ENCODE measurements at regions not wholly inside any gene's neighbourhood (a gene's known extent, or its start where the extent isn't known, plus 50 kb on each side); places are given as distances from the start of the nearest gene placed in this dataset.

DNA sequence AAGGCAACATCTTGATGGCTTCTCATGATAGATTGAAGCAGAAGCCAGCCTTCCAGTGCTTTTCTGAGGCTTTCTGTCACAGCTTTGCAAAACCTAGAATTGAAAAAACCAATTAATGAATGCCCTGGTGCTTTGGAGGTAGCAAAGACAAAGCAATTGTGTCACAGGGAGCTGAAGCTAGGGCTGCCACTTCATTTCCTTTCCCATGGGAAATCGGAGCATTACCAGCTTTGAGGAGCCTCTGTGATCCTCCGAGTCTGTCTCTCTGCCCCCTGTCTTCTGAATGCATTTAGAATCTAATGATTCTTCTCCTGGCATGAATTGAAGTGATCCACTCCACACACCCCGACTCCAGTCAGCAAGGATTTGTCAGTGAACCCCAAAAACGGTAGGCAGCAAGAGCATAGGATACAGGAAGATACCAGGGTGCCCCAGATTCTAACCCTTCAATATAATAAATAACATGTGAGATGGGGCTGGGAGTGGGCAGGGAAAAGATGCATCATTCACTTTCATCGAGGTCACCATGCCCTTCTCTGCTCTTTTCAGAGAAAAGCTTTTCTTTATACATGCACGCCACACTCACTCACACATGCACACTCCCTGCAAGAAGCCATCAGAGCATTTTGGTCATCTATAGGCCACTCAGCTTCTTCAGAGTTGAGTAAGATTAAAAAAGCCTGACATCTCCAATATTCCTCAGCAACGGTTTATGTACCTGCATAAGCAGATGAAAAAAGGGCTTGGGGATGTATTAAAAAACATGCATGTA, 247.7 kb upstream of the ZNF462 start:
- no peak for DNase-seq (ENCODE audit: low read depth)

DNA sequence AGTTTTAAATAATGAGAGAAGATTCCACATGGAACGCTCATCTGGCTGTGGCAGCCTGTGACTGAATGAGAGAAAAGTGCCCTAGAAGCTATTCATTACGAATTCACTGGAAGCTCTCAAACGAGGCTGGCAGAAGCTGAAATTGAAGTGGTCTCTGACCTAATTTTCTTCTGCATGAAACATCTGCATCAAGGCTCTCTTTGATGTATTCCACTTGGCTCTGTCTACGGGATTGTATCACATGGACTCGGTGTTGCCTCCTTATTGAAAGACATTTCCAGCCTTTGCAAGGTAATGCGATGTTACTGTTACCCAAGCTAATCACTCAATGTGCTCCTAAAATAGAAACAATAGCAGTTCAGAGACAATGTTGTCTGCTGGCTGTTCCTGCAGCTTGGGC, 246.9 kb upstream of the ZNF462 start:
- no peak for DNase-seq (ENCODE audit: low read depth)

DNA sequence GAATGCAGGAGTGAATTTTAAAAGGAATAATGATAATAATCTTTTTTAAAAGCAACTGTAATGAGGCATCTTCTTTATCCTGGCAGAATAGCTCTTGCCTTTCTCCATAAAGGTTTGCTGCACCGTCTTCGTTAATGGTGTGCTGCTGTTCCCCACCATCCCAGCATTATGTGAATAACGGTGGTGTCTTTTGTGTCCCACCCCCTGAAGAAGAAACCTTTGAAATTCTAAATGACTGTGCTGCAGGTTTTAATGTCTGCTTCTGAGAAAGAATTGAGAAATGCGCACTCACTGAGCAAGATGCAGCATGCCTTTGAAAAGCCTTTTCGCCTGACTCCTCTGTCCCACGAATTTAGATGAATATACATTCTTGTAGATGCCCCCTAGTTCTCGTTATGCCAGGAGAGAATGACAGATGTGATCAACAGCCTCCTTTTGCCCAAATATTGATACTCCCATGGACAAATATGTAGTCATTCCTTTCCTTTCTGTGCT, 246.1 kb upstream of the ZNF462 start:
- DNase-seq (ENCODE audit: low read depth) = no peak

DNA sequence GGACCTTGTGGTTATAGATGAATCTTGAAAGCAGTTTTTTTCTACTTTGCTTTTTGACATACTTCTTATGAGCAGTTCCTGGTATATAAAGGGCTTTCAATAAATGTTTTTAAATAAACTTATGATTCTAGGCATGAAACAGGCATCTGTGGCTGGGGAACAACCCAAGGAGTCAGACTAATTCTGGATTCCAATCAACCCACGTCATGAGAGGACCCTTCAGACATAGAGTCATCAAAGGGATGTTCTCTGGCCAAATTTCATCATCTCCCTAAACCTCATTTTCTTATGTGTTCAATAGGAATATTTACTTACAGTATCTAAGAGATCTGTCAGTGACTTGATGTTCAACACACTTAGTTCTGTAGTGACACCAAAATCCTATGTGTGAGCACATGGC, 243.8 kb upstream of the ZNF462 start:
- no peak for DNase-seq (ENCODE audit: low read depth)

DNA sequence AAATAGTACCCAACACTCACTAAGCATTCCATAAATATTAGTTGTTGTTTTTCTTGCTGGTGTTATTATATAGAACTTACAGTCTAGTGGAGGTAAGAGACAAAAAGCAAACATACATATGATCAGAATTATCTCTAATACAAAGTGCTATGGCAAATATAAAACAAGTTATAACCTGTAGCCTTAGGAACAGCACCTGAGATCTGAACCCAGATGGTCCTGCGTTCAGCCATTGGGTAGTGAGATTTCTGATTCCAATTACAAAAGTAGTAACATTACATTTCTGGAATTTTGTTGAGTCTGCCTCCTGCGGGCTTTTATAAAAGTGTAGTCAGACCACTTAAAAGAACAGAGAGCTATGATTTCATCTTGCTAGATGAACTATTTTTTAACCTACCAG, 242.9 kb upstream of the ZNF462 start:
- no peak for DNase-seq (ENCODE audit: low read depth)

DNA sequence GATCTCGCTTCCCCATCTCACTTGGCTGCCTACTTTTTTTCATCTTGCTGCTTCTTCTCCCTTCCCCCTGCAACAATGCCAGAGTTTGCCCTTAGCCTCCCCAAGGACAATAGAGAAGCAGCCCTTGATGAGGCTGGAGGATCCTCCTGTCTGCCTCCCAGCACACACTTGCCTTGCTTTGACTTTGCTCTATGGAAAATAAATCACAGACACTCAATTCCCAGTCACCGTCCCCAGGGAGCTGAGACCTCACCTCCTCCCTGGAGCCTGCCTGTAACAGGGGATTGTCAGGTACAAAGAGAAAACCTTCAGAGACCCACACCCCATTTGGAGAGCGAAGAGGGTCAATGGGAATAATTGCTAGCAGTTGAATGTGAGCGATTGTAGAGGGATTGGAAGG, 242.1 kb upstream of the ZNF462 start:
- DNase-seq (ENCODE audit: low read depth) = no peak

DNA sequence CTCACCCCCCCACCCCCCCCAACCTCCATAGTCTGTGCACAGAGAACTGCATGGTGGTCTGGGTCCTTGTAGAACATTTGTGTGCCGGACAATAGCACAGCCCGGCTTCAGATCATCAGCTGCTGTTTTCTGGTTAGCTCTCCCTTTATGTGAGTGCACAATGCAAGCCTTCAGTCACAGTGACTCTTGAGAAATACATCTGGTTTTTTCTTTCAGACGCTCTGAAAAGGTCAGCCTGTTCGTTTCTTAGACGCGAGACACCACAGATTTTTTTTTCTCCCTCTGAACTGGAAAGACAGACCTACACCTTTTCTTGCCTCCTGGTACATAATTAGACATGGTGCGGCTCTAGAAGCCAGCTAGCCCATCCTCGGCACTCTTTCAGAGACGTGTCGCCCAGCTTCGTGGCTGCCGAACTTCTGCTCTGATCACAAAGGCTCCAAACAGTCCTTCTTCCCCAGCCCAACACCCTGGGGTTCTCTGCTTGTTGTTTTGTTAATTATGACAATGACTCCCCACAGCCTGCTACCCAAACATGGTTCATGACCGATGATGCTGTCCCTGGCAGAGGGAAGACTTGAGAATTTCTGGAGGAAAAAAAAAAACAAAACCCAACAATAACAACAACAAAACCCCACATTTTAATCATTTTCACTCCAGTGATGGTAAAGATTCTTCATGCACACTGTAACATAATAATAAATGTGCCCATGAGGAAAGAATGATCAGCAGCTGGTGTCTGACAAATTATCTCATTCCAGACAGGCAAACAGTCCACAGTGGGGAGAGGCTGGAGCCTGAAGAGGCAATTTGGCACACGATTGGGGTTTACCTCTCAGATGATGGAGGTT, 241.4 kb upstream of the ZNF462 start:
- no peak for DNase-seq (ENCODE audit: low read depth)

DNA sequence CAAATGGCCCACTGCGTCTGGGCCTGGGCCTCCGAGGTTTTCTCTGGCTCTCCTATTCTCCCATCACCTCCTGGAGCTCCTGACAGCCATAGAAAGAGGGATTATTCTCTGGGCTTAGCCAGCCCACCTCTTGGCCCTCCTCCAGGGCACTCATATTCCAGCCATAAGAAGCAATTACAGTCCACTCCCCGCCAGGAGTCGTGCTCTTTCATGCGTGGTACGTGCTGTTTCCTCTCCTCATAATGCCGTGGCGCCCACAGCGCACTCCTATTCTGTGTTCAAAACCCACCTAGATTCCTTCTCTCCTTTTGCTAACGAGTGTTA, 240.8 kb upstream of the ZNF462 start:
- no peak for DNase-seq (ENCODE audit: low read depth)

DNA sequence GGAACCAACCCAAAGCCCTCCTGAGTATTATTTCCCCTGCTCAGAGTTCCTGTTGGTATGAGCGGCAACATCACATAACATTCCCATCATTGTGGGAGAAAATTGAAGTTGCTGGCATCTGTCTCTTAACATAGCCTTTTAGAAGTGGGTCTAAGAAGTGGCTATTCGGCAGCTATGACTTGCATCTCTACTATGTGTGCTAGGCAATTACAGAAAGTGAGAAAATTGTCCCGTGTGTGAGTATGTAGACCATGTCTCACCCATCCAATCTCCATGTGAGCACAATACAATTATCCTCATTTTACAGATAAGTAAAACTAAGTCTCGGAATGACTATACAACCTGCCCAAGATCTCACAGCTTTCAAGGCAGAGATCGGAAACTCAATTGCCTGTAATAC, 239.4 kb upstream of the ZNF462 start:
- no peak for DNase-seq (ENCODE audit: low read depth)

DNA sequence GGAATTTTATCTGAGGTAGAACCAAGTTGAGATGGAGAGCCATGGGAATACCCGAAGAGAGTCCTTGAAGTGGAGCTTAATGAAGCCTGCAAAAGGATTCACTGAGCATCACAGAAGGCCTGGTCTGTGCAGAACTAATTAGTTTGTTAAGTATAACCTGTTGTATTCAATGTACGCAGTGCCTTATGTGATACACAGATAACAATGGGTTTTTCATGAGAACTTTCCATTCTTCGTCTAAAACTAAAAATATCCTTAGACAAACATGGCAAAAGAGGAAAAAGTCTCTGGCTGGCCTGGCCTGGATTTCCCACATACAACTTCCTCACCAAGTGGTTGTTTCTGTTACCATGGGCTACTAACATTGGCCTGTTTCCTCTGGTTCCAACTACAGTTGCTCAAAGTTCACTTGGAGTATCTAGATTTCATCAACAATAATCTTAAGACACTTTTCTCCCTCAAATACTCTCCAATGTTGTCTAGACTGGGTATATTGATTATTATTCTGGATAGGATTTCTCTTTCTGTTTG, 237.6 kb upstream of the ZNF462 start:
- DNase-seq (ENCODE audit: low read depth) = no peak

DNA sequence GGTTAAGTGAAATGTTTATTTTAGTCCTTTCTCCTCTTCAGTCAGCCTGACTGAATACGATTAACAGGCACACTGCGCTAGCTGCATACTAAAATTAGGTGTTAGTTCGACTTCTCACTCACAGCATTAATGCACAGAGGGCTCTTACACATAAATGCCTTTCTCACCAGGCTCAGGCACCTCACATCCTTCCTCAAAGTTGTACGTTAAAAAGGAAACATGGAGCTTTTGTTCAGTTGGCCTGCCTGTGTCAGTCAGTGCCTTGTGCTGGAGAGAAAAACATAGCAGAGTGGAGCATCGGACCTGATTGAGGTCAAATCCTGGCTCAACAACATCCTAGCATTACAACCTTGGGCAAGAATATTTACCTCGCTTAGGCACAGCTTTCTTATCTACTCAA, 236.0 kb upstream of the ZNF462 start:
- no peak for DNase-seq (ENCODE audit: low read depth)

DNA sequence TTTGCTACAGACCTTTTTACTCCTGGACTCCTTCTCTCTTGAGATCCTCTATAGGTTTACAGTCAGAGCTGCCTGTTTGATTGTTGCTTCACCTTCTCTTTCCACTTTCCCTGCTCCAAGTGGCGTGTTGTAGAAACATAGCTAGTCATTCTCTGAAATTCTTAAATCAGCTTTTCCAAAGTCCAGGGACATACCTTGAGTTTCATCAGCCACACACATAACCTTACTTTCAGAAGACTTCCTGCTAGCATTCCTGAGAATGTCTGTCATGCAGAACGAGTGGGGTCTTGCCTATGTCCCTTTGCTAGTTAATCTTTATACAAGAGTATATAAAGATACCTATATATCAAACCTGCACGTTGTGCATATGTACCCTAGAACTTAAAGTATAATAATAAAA, 230.3 kb upstream of the ZNF462 start:
- DNase-seq (ENCODE audit: low read depth) = no peak

DNA sequence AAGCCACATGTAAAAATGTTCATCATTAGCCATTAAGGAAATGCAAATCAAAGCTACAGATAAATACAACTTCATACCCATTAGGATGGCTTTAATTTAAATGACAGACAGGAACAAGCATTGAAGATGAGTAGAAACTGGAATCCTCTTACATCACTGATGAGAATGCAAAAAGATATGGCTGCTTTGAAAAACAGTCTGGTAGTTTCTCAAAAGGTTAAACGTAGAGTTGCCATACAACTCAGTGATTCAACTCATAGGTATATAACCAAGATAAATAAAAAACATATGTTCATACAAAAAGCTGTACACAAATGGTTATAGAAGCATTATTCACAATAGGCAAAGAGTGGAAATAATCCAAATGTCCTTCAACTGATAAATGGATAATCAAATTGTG, 228.8 kb upstream of the ZNF462 start:
- DNase-seq (ENCODE audit: low read depth) = no peak

DNA sequence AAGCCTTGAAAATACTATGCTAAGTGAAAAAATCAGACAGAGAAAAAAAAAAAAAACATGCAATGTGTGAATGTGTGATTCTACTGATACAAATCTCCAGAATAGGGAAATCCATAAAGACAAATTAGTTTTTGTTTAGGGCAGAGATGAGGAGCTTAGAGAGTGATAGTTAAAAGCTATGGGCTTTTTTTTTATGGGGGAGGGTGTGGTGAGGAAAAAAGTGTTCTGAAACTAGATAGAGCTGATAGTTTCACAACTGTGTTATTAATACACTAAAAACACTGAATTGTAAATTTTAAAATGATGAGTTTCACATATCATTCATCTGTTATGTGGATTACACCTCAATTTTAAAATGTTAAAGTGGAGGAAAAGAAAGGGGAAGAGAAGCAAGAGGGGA, 228.3 kb upstream of the ZNF462 start:
- no peak for DNase-seq (ENCODE audit: low read depth)

DNA sequence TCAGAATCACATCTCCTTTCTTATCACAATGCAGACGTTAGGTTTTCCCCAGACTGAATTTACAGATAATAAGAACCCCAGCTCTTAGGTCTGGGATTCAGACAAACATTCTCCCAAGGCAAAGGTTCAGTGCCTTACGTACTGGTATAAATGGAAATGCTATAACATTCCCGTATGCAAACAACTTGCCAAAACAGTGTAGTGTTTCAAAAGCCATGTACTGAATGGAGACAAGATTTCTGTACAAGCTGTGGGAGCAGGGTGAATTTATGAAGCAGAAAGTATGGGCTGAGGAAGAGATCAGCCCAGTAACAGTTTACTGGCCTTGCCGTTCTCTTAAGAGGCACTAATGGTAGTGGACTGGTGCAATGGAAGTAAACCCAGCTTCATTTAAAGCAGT, 225.5 kb upstream of the ZNF462 start:
- no peak for DNase-seq (ENCODE audit: low read depth)

DNA sequence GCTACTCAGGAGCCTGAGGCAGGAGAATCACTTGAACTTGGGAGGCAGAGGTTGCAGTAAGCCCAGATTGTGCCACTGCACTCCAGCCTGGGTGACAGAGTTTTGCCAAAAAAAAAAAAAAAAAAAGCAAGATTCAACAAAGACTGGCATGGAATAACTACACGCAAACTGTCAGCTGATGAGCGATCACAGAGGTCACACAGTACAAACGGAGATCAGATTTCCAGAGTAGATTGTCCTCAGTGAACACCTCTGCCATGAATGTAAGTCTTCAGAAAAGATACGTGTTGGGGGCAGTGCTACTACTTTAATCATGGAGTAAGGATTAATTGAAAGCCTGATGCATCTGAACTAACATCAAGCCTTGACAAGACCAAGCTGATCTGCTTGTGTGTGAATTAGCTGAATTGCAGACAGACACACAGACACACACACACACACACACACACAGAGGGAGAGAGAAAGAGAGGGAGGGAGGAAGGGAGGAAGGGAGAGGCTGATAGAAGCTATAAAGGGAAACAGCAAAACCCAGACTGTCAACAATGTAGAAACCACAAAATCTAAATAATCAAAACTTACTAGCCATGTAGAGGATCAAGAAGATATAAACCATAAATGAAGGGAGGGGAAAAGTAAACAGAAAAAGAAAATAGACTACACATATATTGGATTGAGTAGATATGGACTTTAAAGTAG, 222.9 kb upstream of the ZNF462 start:
- DNase-seq (ENCODE audit: low read depth) = no peak

DNA sequence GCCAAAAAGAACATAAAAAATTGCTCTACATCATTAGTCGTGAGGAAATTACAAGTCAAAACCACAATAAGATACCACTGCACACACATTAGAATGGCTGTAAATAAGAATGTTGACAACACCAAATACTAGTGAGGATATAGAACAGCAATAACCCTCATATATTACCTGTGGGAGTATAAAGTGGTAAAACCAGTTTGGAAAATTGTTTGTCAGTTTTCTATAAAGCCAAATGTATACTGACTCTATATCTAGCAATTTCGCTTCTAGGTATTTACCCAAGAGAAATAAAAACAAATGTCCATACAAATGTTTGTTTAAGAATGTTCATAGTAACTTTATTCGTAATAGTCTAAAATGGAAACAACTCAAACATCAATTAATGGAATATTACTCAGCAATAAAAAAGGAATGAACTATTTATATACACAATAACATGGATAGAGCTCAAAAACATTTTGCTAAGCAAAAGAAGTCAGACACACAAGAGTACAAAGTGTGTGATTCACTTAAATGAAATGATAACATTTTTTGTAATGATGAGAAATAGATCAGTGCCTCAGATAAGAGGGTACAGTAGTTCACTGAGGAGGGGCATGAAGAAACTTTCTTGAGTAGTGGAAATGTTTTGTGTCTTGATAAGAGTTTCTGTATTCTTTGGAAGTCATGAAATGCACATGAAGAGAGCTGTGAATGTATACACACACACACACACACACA, 219.6 kb upstream of the ZNF462 start:
- no peak for DNase-seq (ENCODE audit: low read depth)

DNA sequence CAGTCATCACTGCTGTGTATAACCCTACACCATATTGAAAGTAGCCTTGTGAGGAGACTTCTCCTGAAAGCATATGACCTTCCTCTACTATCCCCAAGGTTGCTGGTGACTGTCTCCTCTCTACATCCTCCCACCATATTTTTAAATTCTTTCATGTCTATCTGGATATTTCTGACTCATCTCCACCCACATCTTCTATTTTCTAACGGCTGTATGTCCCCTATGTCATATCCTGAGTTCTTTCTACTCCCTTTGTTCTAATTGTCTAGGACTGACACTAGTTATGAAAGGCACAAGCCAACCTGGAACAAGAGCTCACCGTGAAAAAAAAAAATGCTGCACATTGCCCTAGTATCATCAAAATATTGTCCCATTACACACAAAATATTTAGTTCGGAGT, 218.3 kb upstream of the ZNF462 start:
- no peak for DNase-seq (ENCODE audit: low read depth)

DNA sequence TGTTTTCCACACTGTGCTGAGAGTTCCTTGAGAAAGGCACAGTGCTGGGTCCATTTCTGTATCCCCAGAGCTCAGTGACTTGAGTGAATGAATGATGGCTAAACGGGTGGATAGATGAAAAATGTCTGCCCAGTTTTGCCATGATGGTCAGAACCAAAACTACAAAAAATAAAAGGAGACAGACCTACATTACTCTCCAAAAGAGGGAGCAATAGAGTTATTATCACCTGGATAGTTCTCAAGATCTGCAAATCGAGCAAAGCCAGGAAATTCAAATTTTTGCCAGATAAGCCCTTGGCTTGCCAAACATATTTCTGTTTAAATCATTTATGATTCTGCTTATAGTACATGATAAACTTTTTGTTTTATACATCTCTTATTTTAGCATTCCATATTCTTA, 214.2 kb upstream of the ZNF462 start:
- DNase-seq (ENCODE audit: low read depth) = no peak

DNA sequence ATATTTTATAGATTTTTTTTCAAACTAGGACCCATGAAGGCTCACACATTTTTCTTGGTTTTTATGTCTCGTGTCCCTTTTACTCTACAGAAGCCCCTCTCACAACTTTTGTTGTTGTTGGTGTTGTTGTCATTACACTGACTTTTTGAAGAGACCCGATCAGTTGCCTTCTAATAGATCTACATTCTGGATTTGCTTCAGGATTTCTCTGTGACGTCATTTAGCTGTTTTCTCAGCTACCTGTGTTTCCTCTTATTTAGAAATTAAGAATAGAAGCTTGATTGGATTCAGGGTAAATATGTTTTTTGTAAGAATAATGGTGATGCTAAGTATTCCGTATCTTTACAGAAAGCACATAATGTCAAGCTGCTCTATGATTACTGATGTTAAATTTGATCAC, 213.3 kb upstream of the ZNF462 start:
- no peak for DNase-seq (ENCODE audit: low read depth)

DNA sequence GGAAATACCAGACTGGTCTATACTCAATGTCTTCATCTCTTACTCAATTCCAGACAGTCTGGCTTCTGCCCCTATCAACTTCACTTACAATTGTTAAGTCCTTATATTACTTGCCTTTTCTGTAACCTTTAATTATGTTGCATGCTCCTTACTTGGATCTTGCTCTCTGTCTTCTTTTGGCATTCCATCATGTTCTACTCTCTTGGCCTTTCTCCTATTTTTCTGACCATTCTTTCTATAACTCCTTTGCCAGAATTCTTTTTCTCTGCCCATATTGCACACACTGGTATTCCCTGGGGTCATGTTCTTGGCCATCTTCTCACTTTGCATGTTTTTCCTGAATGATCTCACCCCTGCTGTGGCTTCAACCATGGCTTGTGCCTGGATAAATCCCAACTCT, 209.8 kb upstream of the ZNF462 start:
- no peak for DNase-seq (ENCODE audit: low read depth)

DNA sequence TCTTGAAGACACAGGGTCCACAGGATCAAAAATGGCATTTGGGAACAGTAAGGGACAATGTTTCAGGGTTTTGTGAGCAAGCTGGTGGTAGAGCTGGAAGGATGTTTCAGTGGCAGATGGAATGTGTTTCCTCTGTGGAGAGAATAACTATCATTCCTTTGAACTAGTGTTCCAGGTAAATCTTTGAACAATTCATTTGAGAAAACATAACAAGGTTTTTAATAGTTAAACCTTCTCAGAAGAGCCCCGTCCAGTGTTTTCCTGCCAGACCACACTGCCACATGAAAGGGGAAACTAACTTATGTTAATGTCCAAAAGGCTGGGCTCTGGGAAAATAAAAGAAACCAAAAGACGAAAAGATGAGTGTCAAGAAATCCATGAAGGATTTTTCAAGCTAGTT, 207.0 kb upstream of the ZNF462 start:
- DNase-seq (ENCODE audit: low read depth) = no peak

Measured in stimulated activated CD8-positive, alpha-beta memory T cell treated with anti-CD3 and anti-CD28 coated beads, Interleukin-7, amount 100 ng/mL, for 24 hours (primary cell).